CD4-positive, alpha-beta T cell treated with Interleukin-10 for 1 hour (primary cell): ENCODE measurements at regions not wholly inside any gene's neighbourhood (a gene's known extent, or its start where the extent isn't known, plus 50 kb on each side); places are given as distances from the start of the nearest gene placed in this dataset.

ENCODE experiments used
- DNase-seq: peaks from one replicate; pipeline ENCODE4 v3.0.0-alpha.2; 2020

DNA sequence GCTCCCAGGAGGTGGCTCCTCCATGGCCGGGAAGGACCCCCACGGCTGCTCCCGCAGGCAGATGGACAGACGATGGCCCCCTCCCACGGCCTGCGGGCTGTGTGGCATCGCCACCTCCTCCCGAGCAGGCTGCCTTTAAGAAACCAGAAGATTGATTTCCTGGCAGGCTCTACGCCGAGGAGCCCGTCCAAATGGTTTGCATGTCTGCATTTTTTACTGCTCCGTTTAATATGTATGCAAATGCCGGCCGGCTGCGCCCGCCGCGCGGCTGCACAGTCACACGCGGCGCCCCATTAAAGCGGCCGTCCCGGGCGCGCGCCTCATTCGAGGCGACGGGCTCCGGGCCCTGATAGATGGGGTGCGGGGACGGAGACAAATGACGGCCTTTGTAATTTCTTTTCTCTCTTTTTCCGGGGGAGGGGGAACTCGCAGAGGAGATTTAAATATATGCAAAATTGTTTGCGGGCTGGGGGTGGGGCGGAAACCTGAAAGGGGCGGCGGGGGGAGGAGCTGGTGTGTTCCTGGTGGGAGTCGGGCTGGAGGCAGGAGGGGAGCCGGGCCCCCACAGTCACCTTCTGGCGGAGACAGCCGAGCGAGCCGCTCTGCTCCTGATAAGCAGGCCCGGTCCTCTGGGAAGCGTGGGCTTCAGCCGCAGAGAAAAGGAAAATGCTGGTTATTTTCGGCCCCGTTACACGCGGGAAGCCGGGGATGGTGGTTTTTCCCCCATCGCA lies 158.7 kb upstream of the IER5L start:
- peak; percentile 31 for DNase-seq

DNA sequence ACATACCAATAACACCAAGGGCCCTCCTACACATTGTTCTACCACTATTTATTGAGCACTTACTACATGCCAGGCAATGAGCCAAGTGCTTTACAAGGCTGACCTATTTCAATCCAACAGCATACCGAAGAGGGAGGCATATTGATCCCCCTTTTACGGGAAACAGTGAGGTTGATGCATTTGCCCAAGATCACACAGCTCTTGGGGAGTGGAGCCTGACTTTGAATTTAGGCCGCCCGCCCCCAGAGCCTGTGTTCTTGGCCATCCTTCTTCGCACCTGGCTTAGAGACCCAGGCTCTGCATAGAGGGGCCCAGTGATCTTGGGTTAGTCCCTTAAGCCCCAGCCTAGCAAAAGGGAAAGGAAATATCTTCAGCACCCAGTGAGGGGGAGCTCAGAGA lies 158.1 kb upstream of the IER5L start:
- DNase-seq, result no peak

DNA sequence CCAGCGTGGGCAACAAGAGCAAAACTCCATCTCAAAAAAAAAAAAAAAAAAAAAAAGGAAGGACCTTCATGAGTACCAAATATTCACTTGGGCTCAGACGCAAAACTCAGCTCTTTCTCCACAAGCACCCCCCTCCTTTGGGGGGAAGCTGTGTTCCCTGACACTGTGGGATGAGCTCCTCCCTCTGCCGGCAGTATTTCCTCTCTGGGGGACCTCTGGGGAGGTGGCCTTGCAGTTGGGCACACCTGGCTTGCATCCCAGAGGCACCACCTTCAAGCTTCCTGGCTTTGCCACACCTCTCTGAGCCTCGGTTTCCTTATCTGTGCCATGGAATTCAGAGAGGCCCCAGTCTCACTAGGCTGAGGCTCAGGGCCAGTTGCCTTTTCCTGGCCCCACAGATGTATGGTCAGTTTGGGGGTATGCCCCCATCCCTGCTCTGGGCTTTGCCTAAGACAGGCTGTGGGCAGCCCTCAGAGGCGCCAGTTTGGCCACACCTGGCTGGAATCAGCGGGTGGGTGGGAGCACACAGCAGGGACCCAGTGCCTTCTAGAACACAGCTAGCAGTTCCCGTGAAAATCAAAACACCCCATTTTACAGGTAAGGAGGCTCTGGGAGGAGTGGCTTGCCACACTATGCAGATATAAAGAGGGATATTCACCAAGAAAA lies 157.5 kb upstream of the IER5L start:
- no peak for DNase-seq

DNA sequence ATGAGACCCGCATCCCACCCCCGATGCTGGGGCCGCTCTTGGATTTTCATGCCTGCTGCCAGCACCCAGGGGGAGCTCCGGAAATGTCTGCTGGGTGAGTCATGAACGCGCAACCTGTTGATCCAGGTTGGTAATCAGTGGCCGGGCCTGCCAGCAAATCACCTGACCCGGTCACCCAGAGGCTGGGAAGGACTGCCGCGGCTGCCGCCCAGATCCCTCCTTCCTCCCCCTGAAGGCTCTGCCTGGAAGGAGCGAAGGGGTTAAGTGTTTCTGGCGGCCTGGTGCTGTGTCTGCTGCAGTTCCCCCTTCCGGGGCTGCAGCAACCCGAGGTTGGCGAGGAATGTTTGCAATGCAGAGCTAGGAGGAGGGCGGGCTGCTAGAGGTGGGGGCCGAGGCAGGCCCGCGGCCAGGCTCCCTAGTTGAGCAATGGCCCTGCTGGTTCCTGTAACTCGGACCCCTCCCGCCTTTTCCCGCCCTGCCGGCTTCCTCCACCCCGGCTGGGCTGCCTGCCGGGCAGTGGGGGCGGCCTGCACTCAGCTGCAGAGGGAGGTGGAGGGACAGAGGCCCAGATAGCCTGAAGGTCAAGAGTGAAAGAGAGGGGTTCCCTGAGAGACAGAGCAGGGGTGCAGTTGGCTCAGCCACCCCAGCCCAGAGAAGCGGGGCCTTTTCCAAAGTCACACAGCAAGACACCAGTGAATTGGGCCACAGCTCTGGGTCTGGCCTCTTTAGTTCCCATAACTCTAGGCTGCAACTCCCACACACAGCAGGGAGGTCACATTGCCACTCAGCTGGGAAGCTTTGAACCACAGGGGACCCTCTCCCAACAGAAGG lies 156.3 kb upstream of the IER5L start:
- peak; percentile 20 for DNase-seq

DNA sequence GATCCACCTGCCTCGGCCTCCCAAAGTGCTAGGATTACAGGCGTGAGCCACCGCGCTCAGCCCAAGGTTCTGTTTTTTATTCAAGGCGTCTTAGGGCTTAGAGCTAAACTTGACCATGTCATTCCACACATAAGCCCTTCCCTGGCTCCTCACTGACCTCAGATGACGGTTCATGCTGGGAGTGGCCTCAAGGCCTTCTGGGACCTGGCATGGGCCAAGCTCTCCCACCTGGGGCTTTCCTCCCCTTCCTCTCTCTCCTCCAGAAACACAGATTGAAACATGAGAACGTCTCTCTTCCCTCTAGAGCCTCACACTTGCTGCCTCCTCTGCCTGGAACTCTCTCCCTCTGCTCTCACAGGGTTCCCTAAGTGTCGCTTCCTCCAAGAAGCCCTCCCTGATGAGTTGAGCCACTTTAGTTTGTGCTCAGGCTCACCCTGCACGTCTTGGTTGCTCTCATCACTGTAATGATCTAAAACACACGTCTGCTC lies 155.6 kb upstream of the IER5L start:
- DNase-seq, result no peak

DNA sequence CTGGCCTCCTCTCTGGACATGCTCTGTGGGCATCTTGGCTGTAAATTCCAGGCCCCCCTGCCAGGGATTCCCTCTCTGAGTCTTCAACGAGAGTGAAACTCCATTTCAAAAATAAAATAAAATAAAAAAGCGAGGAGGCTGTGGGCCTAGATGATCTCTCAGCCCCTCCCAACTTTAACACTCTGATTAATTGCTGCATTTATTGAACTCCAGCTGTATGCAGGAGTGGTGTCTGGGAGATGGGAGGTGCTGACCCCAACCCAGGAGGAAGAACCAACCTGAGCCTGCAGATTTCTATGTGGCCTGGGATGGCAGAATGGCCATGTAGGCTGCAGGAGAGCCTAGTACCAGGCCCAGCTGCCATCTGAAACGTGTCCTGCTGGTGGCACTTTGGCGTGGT lies 154.5 kb upstream of the IER5L start:
- DNase-seq, result no peak

DNA sequence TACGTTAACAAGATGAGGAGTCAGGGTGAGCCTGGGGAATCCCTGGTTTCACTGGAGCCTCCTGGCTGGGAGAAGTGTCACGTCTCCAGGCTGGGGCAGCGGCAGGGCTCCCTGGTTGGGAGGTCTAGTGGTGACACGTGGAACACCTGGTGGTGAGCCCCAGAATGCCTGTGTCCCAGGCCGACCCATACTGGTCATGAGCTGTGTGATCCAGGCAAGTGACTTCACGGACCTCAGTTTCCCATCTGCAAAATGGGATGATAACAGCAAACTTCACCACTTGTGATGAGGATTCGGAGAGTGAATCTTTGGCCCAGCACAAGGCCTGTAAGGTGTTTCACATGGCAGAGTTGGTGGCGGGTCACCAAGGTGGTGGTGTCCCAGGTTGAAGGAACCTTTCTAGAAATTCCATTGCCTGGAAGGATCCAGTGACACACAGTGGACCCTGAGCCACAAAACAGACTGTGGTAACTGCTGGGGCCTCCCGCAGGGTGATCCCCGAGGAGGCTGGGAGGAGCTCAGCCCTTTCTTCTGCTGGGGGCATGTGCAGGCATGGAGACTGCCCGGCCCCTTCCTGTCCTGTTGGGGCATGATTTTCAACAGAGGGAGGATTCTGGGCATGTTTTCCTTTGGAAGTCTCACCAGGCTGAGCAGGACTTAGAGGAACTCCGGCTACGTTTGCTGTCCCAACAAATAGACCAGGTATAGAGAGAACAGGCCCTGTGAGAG lies 153.9 kb upstream of the IER5L start:
- no peak for DNase-seq

DNA sequence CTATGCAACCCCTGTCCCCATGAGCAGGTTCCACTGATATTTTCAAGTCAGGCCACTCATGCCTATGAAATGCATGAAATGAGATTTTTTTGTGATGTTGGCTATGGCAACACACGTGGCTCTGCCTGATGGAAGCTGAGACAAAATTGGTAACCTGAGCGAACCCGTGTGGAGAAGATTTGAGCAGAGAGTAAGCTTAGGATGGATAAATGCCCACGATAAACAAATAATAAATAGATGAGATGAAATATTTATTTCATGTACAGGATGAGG lies 153.4 kb upstream of the IER5L start:
- DNase-seq, result no peak

DNA sequence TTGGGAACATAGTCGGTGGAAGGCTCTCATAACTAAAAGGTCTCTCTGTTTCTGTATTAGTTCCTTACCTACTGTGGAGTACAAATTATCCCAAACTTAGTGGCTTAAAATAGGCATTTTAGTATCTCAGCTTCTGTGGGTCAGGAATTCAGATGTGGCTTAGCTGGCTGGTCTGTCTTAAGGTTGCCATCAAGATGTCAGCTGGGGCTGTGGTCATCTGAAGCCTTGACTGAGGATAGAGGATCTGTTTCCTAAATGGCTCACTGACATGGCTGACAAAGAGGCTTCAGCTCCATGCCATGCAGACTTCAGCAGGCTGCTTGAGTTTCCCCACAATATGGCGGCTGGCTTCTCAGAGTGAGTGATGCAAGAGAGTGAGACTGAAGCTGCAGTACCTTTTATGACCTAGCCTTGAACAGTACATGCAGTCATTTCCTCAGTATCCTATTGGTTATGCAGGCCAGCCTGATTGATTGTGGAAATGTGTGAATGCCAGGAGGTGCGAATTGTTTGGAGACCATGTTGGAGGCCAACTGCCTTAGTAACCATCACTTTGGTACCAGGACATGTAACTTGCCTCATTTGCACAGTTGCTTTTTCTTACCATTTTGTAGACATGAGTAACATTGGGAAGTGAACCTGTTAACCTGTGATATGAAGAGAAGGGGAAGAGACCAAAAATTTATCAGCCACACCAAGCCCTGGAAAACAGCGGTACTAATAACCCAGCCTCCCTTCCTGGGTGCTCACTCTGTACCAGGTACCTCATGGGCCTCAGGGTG lies 152.8 kb upstream of the IER5L start:
- DNase-seq, result no peak

DNA sequence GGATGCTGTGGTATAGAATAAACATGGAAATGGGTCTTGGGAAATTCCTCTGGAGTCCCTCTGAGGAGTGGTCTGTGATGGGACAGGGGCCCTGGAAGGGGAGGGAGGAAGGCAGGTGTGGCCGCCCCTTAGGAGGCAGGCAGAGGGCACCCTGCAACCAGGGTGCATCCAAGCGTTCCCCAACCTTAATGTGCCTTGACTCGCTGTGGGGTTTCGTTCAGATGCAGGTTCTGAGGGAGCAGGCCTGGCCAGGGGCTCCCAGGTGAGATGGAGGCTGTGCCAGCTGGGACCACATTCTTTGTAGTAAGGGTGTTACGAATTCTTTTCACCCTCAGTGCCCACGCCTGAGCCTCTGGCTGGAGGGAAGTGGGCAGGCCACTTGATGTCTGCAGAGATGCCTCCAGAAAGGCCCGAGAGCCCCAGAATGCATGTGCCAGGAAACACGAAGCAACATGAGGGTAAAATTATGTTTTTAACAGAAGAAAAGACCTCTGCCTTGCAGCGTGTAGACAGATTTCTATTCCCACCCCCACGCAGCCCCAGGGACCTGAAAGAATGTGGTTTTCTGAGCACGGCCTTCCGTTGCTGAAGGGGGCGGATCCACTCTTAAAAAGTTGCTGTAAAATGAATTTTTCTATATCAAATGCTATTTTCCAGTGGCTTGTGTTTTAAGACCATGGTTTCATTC lies 150.4 kb upstream of the IER5L start:
- no peak for DNase-seq

DNA sequence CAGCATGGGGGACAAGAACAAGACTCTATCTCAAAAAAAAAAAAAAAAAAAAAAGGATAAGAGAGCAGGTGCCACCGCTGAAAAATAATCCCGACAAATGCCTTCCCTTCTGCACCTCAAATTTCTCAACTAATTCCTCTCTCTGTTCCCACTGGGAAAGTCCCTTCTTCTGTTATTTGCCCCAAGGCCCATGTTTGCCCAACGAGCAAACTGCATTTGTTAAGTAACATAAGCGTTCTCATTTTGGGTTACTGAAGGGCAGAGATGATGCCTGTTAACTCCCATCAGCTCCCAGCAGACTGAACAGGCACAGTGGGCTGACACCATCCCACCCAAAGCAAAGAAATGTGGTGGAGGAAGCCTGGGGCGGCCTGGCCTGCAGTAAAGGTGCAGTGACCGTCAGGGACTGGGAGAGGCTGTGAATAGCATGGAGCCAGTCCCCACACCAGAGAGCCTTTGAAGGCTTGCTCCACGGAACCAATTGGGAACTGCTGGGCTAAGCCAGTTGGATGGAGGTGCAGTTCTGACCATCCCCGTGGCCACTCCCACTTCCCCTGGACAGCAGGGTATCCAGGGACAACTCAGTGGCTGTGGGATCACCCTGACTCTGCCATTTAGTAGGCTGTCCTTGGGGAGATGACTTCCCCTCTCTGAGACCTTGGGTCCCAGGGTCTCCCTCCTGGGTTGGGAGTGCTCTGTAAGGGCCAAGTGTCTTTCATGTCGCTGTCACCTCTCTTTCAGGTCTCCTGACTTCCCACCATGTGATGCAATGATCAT lies 149.7 kb upstream of the IER5L start:
- no peak for DNase-seq

DNA sequence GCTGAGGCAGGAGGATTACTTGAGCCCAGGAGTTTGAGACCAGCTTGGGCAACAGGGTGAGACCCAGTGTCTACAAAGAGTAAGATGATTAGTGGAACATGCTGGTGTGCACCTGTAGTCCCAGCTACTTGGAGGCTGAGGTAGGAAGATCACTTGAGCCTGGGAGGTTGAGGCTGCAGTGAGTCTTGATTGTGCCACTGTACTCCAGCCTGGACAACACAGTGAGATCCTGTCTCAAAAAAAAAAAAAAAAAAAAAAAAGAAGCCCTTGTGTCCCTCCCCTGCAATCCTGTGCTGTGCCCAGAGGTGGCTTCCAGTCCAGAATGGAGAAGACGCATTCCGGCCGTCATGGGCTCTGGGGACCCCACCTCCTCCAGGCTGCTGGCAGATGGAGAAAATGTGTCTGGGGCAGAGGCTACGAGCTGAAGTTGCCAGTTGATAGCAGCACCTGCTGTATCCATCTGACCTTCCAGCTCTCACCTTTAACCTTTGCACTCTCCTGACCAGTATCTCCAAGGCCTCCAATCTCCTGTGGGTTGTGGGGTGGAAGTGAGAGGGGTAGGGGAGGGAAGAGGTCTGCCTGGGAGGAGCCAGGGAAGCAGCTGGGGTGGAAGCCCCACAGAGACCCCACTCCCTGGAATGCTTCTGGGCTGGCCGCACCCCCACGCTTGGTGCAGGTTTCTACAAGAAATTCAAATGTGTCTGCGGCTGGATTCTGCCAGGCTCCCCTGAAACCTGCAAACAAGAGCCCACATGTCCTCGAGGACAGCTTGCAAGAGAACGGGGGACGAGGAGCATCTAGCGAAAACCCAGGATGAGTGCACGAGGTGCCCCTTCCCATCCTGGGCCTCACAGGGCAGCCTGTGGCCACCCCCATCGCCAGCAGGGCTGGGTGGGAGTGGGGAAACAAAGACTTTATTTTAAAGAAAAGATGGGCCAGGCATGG lies 148.3 kb upstream of the IER5L start:
- DNase-seq, result no peak

DNA sequence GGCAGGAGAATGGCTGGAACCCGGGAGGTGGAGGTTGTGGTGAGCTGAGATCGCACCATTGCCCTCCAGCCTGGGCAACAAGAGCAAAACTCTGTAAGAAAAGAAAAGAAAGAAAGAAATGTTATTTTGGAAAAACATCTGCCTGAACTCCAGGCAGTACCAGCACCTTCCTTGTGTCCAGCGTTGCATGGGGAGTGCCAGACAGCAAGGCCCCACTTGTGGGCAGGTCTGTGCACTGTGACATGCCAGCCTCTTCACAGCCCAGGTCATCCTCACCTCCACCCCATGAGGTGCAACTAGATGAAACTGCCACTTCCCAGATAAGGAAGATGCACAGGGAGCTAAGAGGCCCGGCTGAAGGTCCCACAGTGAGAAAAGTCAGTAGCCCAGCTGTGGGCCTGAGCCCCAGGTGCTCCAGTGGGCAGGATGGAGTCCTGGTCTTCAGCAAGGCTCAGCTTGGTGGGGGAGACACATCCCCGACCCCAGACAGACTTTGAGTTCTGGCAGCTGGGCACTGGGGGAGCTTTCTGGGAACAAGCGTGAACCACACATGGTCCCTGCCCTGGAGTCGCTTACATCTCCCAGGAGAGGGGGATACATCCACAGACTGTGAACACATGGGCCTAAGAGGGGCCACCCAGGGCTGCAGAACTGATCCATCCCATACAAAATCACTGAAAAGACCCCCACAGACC lies 146.9 kb upstream of the IER5L start:
- DNase-seq, result no peak

DNA sequence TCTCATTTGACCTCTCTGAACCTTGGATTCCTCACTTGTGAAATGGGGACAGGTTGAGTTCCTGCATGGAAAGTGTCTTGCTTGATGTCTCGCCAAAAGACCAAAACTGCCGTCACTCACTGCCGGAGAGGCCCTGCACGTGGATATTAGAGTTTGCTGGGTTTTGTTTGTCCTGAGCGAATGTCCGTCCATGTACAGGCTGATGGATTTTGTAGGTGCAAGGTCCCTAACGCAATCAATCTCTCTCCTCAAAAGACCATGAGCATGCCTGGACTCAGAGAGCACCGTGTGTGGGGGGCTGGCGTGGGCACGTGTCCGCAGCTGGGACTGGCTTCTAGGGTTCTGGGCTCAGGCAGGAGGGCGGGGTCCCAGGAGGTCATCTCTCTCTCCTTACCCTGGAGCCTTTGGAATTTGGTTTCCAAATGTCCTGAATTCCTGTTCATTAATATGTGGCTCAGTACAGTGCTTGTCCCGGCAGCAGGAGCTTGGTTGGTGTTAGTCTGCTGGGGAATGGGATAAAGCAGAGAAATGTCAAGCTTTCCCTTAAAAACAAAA lies 146.0 kb upstream of the IER5L start:
- DNase-seq, result no peak

DNA sequence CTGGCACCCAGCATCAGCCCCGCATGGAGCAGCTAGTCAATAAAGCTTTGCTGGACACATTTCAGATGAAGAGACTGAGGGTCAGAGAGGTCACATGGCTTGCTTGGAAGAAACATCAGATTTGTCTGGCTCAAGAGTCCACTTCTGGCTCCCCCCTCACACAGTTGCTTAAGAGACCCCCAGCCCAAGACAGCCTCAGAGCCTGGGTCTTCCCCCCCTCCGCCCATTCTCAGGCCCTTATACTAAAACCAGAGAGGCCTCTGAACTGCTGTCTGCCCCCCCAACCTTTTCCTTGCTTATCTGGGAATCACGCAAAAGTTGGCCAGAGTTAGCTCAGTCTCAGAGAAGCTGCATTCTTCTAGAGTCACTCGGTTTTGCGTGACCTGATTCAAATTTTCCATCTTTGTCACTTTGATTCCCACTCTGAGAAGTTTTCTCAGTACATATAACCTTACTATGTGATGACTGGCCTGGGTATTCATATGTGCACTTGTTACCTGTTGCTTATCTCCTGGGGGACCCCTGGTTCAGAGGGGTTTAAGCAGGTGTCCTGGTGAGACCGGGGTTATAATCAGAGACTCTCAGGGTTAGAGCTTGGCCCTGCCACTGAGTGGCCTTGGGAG lies 145.4 kb upstream of the IER5L start:
- no peak for DNase-seq

DNA sequence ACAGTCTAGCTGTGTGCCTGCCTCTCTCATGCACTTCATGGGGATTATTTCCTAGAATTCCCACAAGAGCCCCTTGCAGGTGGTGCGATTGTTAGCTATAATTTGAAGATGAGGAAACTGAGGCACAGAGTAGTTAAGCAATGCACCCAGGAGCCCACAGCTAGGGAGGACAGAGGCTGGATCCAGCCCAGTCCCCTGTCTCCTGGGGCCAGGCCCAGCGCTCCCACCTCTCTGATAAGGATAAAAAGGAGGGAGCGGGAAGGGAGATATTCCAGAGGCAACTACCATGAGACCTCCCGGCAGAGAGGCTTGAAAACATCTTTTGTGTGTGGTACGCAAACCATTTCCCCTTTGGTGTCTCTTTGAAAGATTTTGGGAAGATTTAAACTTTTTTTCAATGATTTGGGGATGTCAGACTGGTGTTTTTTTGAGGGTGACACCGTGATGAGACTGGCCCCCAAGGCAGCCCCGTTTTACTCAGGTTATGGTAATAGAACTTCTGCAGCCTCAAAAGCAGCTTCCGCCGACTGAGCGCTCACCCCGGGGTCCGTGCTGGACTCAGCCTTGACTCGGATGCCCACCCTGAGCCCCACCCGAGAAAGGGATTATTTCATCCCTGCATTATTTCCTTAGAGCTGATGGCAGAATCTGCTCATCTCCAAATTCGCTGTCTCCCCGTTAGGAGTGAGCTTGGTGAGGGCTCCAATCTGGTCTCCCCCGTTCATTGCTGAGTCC lies 144.7 kb upstream of the IER5L start:
- DNase-seq, result no peak

DNA sequence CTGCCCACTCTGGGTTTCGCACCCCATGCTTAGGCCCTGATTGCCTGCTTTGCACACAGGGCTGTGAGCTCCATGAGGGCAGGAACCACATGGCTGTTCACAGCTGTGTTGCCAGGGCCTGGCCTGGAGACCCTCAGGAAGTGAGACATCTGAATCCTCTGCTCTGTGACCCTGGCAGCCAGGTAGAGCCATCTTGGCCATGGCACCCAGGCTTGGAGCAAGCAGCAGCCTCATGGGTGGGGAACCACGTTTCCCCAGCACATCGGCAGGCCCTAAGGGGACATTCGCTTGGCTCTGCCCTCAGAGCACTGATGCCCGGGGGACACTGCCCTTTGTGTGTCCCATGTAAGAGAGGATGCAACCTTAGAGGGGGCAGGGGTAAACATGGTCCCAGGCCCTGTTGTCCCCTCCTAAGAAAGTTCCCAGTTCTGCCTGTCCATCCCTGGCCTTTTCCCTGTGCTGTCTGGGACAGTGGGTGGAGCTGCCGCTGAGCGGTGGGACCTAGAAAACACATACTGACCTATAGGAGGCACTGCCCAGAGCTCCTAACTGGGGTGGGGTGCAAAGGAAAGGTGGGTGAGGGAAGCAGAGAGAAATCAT lies 144.1 kb upstream of the IER5L start:
- DNase-seq, result no peak
